NT2/D1 (cell line): ENCODE measurements at regions not wholly inside any gene's neighbourhood (a gene's known extent, or its start where the extent isn't known, plus 50 kb on each side); places are given as distances from the start of the nearest gene placed in this dataset.

Experiments
- DNase-seq: peaks from one replicate; pipeline ENCODE4 v3.0.0-alpha.2; 2011; ENCODE audit warnings: low read depth, low spot score
- H3K27me3 ChIP-seq: 2 replicates; pipeline ENCODE4 v1.6.0; 2011; ENCODE audit warnings: mild to moderate bottlenecking; ENCODE audit not compliant: insufficient read length, insufficient read depth
- H3K36me3 ChIP-seq: 2 replicates; pipeline ENCODE4 v1.6.1; 2011; ENCODE audit warnings: mild to moderate bottlenecking, low read length, mixed read lengths; ENCODE audit not compliant: insufficient read depth, insufficient read length
- H3K4me1 ChIP-seq: 2 replicates; pipeline ENCODE4 v1.5.1; 2011; ENCODE audit not compliant: insufficient read depth, insufficient read length
- H3K4me3 ChIP-seq: 2 replicates; pipeline ENCODE4 v1.5.1; 2011; ENCODE audit warnings: low read depth; ENCODE audit not compliant: insufficient read length
- H3K9ac ChIP-seq: 2 replicates; pipeline ENCODE4 v1.6.0; 2011; ENCODE audit warnings: low read depth; ENCODE audit not compliant: insufficient read length
- H3K9me3 ChIP-seq: 2 replicates; pipeline ENCODE4 v1.5.1; 2011; ENCODE audit warnings: mild to moderate bottlenecking, low read length; ENCODE audit not compliant: insufficient read depth
- SUZ12 ChIP-seq: IDR thresholded peaks from 2 replicates; pipeline ENCODE4 v1.6.1; 2011; ENCODE audit not compliant: insufficient read length, insufficient read depth; ENCODE audit errors: extremely low read depth
- YY1 ChIP-seq: IDR thresholded peaks from 2 replicates; pipeline ENCODE4 v1.6.1; 2011; ENCODE audit not compliant: insufficient read length, insufficient read depth
- ZNF274 ChIP-seq: IDR thresholded peaks from 2 replicates; pipeline ENCODE4 v1.6.1; 2011; ENCODE audit warnings: mild to moderate bottlenecking, low read depth, low read length

GRCh38 chr10:84901885-84902284 lies 573.5 kb downstream of the CCSER2 start:
- no peaks in the 10 kb centered on the region for H3K4me1 ChIP-seq
- no peaks in the 10 kb centered on the region for H3K9me3 ChIP-seq
- no peaks in the 10 kb centered on the region for H3K36me3 ChIP-seq
- no peaks in the 10 kb centered on the region for H3K27me3 ChIP-seq
- H3K9ac ChIP-seq: no peak overlapping the region
- no peak for TF ChIP-seq YY1
- no peak for TF ChIP-seq ZNF274
- TF ChIP-seq SUZ12: no peak
- DNase-seq: no peak
- H3K4me3 ChIP-seq: no peak overlapping the region

GRCh38 chr10:84902553-84902952 lies 574.2 kb downstream of the CCSER2 start:
- Histone ChIP-seq H3K36me3 (no peaks in the 10 kb centered on the region), H3K4me1 (no peaks in the 10 kb centered on the region), H3K9me3 (no peaks in the 10 kb centered on the region), H3K4me3 (no peak overlapping the region), H3K27me3 (no peaks in the 10 kb centered on the region), H3K9ac (no peak overlapping the region)
- TF ChIP-seq YY1 (no peak), ZNF274 (no peak), SUZ12 (no peak)
- DNase-seq: no peak

- Histone ChIP-seq H3K27me3 (no peaks in the 10 kb centered on the region), H3K36me3 (no peaks in the 10 kb centered on the region), H3K4me3 (no peak overlapping the region), H3K9me3 (no peaks in the 10 kb centered on the region), H3K4me1 (no peaks in the 10 kb centered on the region), H3K9ac (no peak overlapping the region)
- no peak for TF ChIP-seq ZNF274
- TF ChIP-seq YY1: no peak
- DNase-seq: no peak
Observed at GRCh38 chr10:84903320-84903719, 574.9 kb downstream of the CCSER2 start.

- Histone ChIP-seq H3K9ac (no peak overlapping the region), H3K9me3 (no peaks in the 10 kb centered on the region), H3K36me3 (no peaks in the 10 kb centered on the region), H3K27me3 (no peaks in the 10 kb centered on the region), H3K4me3 (no peak overlapping the region), H3K4me1 (no peaks in the 10 kb centered on the region)
- TF ChIP-seq SUZ12: no peak
- TF ChIP-seq YY1: no peak
- no peak for TF ChIP-seq ZNF274
- DNase-seq: no peak
Observed at GRCh38 chr10:84907461-84908009, 579.1 kb downstream of the CCSER2 start.

GRCh38 chr10:84908491-84908890 lies 580.1 kb downstream of the CCSER2 start:
- TF ChIP-seq YY1 (no peak), ZNF274 (no peak), SUZ12 (no peak)
- DNase-seq: no peak
- H3K27me3 ChIP-seq: no peaks in the 10 kb centered on the region
- no peaks in the 10 kb centered on the region for H3K4me1 ChIP-seq
- no peaks in the 10 kb centered on the region for H3K9me3 ChIP-seq
- H3K9ac ChIP-seq: no peak overlapping the region
- no peaks in the 10 kb centered on the region for H3K36me3 ChIP-seq
- H3K4me3 ChIP-seq: no peak overlapping the region

GRCh38 chr10:84921701-84922100 lies 593.3 kb downstream of the CCSER2 start:
- H3K9me3 ChIP-seq: no peaks in the 10 kb centered on the region
- no peaks in the 10 kb centered on the region for H3K36me3 ChIP-seq
- no peak overlapping the region for H3K9ac ChIP-seq
- H3K4me3 ChIP-seq: no peak overlapping the region
- TF ChIP-seq SUZ12: no peak
- no peak for TF ChIP-seq YY1
- no peak for TF ChIP-seq ZNF274
- no peaks in the 10 kb centered on the region for H3K27me3 ChIP-seq
- no peak for DNase-seq
- no peaks in the 10 kb centered on the region for H3K4me1 ChIP-seq

- Histone ChIP-seq H3K27me3 (no peaks in the 10 kb centered on the region), H3K4me3 (no peak overlapping the region), H3K4me1 (no peaks in the 10 kb centered on the region), H3K9ac (no peak overlapping the region), H3K9me3 (no peaks in the 10 kb centered on the region), H3K36me3 (no peaks in the 10 kb centered on the region)
- DNase-seq: no peak
- TF ChIP-seq YY1 (no peak), ZNF274 (no peak), SUZ12 (no peak)
Observed at GRCh38 chr10:84924131-84924530, 595.7 kb downstream of the CCSER2 start.

- TF ChIP-seq SUZ12: no peak
- DNase-seq: no peak
- no peaks in the 10 kb centered on the region for H3K4me1 ChIP-seq
- no peaks in the 10 kb centered on the region for H3K27me3 ChIP-seq
- H3K36me3 ChIP-seq: no peaks in the 10 kb centered on the region
- H3K9me3 ChIP-seq: no peaks in the 10 kb centered on the region
- H3K9ac ChIP-seq: no peak overlapping the region
- no peak overlapping the region for H3K4me3 ChIP-seq
Observed at GRCh38 chr10:84925495-84925894, 597.1 kb downstream of the CCSER2 start.
